Daoy (cell line): ENCODE measurements at regions not wholly inside any gene's neighbourhood (a gene's known extent, or its start where the extent isn't known, plus 50 kb on each side); places are given as distances from the start of the nearest gene placed in this dataset.
A peak's percentile ranks its signal among the peaks of the same experiment; 100 is the strongest.
"Not testable (repeated sequence)": the region's sequence is repeated elsewhere in the genome, so short reads cannot be mapped to it uniquely, and the experiment has no call there.

Source experiments
- DNase-seq: peaks from one replicate; pipeline ENCODE4 v3.0.0-alpha.2; 2015; ENCODE audit warnings: low read depth

DNA sequence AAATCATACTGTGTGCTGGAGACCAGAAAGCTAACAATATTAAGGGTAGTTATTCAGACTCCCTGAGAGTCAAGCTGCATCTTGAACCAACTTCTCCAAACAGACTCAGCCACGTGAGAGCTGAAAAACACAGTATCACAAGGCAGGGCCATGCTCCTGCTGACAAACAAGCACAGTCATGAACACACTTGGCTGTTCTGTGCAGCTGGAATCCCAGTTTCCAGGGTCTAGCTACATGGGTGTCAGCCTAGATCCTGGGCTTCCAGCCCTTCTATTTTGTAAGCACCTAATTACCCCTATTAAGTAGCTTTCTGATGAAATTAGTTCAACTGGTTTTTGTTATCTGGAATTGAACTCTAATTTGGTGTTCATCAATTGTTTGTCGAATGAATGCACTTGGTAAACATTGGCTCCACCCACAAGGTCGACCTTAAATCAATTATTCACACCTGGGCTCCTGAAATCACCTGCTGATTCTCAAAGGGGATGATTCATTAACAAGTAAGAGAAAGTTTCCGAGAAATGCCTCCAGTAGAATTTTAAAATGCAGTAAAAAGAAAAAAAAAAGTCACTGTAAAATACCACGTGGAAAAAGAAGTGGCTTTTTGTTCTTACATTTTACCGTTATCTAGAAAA lies 179.3 kb downstream of the ZC3H11B start:
- DNase-seq: no peak

DNA sequence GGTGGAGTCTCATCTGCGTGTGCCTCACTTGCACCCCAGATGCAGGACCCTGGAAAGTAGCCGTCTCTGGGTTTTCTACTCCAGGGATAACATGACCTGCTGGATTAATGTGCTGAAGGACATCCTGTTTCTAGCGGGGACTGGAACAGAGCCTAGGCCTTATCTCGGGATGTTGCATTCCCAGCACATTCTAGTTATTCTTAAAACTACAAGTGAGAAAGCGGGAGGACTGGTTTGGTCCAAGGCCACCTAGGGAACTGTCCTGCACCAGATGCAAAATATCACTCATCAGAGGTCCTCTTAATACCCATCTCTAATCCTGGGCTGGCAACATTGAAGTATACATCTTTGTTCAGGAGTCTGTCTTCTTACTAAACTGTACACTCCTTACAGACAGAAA lies 179.9 kb downstream of the ZC3H11B start:
- no peak for DNase-seq

DNA sequence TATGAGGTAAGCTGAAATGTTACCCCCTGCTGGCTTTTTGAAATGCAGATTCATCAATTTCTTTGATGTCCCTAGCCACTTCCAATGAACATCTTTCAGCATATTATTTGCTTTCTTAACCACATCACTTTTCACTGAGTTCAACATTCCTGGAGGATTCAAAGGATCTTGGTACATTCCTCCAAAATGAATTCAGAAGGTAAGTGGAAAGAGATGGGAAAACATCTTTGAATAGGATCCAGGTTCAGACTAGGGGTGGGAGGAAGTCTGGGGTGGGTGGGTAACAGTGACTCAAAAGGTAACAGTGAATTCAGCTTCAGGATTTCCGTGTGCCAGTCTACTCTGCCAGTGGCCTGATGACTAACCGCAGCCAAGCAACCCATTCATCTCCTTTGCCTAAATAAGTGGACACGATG lies 180.7 kb downstream of the ZC3H11B start:
- DNase-seq: peak; percentile 56

DNA sequence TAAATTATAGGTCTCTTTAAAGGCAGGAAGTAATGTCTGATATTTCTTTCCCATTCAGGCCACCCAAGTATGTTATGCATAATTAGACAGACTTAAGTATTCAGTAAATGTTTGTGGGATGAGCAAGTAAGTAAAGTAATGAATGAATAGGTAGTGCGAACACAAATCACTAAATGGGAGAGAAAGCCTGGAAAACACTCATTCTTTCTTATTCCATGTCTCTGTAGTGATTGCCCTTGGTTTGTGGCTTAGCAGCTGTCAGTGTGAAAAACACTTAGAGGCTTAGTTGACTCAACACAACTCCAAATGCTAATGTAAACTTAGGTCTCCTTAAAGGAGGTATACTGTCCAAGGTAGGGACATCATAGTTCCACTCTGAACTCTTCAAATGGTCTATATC lies 182.5 kb downstream of the ZC3H11B start:
- no peak for DNase-seq

DNA sequence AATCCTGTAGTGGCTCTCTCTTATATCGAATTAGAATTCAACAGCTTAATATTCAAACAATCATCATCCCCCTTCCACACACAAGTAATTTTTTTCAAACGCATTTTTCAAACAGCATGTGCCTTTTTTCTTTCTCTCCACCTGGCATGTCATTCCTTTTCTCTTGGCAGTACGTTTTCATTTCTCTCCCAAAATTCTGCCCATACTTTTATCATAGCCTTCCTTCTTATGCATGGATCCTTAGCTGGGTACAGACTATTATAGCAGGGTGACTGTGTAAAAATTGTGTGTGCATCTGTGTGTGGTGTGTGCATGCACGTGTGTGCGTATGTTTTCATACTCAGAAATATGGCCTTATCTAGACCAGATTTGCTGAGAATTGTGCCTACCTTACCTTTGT lies 184.3 kb downstream of the ZC3H11B start:
- no peak for DNase-seq

DNA sequence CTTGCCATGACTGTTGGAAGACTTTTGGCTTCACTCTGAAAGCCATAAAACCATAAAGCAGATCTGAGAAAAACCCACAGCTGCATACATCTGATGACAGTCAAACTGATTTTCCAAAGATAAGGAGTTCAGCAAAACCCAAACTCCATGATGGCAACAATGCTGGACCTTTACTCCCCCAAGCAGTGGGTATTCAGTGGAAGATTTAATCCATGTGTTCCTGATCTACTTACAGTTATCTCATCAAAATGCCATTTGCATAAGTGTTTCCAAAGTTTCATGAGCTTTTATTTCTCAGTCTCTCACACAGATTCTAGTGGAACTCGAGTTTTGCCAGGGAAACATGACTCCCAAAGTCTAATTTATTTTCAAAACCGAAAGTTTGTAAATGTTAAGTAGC lies 184.9 kb downstream of the ZC3H11B start:
- no peak for DNase-seq

DNA sequence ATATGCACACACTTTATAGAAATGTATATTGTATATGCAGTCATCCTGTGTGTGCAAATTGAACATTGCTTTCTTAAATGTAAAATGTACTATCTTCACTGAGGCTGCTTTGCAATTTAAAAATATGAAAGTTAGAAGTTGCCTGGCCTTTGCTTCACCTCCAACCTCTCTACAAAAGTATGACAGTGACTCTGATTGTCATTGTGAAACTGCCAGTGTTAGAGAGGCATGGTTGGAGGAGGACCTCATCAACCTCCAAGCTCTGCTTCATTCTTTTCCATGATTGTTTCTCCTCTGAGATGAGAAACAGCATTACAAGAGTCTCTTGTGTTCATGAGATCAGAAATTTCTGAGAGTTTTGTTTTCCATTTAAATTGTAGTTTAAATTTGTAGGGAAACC lies 185.5 kb downstream of the ZC3H11B start:
- DNase-seq: no peak

DNA sequence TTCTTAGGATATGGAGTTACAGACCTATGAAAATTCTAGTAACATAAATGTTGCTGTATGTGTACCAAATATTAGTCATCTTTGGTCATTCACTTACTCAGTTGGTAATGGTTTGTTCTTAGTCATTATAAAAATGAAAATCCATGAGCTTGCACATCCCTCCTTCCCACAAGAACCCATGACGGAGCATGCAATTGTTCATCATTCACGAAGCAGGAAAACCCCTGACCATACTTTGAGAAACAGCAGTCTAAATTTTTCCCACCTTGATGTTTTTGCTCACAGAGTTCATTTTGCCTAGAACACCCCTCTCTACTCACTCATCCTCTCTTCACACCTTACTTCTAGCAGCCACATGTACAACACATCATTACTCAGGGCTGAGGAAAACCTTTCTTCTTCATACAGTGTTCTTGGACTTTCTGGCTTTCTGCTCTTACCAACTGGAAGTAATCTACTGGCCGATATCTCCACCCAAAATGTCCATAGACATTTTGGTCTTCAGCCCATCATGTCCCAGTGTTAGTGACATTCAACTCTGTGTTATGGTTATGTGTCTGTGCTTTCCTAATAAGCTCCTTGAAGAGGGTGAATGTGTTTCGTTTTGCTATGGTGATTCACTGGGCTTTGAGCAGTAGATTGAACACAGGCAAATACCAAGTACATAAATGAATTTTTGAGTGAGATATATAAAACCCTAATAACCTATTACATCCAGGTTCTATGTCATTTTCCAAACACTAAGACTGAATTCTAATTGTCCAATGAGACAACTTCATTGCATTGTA lies 189.9 kb downstream of the ZC3H11B start:
- DNase-seq: peak; percentile 81

DNA sequence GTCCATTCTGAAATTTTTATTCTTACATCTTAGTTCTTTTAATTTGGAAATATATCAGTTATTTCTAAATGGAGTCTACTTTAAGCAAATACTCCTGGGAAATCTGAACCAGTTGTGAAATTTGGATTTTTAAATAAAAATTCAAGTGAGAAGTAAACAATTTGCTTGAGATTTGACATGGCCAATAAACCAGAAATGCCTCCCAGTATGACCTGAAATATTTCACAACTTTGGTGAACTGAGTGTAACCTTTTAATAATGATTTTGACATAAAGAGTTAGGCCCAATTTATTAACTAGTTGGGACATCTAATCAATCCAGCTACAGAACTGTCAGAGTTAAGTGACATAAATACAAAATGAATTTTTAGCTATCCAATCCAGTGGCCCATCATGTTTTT lies 192.0 kb downstream of the ZC3H11B start:
- no peak for DNase-seq

DNA sequence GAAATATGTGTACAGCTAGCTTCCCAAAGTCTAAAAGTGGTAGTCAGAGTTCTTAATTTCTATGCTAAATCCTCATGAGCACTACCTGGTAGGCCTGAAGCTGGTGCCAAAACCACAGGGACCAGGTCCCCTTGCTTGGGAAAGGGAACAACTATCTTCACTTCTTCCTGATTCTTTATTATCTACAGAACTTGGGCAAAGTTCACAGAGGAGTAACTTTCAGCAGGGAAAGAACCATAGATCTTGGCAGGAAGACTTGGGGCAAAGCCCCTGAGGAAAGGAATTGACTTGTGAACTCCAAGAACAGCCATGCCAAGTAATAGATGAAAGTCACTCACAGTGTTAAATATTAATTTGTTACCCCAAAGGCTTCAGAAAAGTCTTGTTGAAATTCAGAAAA lies 193.0 kb downstream of the ZC3H11B start:
- DNase-seq: no peak

DNA sequence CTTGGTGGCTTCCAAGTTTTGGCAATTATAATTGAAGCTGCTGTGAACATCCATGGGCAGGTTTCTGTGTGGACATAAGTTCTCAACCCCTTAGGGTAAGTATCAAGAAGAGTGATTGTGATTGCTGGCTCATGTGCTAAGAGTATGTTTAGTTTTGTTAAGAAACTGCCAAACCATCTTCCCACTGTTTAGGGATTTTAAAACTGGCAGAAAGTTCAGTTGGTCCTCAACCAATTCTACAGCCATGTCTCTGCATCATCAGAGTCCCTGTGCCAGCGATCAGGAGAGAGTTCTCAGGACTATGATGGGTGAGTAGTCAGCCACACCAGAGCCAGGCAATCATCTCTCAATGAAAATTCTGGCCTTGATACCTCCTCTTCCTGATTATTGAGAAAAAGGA lies 193.8 kb downstream of the ZC3H11B start:
- DNase-seq: no peak

DNA sequence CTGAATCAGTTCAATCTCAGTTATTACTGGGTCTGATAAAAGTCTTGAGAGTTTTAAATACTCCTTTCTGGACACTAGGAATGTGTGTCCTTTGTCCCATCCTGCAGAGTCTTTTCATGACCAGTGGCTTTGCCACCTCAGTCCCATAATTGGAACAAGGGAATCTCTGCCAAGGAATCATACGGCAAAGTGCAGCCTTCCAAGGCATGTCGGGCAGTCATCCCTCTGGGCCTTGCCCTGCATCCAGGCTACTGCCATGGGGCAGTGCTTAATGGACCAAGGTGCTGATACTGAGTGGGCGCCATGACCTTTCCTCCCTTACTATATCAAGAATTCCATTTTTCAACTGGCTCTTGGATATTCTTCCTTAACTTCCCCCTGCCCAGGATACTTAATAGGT lies 195.3 kb downstream of the ZC3H11B start:
- DNase-seq: no peak

DNA sequence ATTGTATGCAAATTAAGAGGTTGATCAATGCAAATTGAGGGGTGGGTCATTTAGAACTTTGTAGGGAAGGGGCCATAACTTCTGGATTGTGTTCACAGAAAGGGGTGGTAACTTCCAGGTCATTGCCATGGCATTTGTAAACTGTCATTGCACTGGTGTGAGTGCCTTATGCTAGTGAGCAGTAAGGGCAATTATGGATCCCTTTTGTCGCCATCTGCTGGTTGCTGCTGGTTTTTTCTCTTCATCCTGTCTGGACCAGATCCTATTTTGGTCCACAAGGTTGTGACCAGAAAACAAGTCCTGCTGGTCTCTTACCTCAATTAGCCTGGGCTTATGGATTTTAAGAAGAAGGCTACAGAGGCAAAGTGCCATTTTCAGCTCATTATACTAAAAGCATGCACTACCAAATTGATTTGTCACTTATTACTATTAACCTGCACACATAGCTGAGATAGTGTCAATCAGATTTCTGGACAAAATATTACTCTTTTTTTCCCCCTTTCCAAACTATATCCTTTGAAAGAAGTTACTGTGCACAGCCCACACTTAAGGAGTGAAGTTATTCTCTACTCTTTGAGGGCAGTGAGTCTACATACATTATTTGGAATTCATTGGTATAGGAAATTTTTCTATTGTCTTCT lies 196.2 kb downstream of the ZC3H11B start:
- DNase-seq: peak; percentile 47

DNA sequence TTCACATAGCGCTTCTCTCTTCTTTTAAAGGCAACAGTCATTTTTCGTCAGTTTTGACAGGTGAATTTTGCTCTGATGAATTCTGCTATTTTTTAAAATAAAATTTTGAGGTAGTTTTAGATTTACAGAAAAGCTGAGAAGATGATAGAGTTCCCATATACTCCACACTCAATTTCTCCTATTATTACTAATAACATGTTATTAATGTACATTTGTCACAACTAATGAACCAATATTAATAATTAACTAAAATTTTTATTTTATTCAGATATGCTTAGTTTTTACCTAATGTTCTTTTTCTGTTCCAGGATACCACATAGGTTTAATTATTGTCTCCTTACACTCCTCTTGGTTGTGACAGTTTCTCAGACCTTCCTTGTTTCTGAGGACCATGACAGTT lies 197.0 kb downstream of the ZC3H11B start:
- no peak for DNase-seq

DNA sequence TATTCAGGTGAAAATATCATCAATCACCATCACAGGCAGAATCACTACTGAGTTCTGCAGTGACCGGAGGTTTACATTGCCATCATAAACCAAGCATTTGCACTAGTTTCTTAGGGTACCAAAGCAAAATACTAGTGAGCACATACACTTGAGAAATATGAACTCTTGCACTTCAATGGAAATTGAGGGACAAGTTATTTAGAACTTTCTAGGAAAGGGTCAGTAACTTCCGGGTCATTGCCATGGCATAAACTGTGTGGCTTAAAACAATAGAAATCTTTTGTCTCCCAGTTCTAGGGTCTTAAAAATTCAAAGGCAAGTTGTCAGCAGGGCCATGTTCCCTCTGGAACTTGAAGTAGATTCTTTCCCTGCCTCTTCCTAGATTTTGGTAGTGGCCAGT lies 197.5 kb downstream of the ZC3H11B start:
- DNase-seq: no peak

DNA sequence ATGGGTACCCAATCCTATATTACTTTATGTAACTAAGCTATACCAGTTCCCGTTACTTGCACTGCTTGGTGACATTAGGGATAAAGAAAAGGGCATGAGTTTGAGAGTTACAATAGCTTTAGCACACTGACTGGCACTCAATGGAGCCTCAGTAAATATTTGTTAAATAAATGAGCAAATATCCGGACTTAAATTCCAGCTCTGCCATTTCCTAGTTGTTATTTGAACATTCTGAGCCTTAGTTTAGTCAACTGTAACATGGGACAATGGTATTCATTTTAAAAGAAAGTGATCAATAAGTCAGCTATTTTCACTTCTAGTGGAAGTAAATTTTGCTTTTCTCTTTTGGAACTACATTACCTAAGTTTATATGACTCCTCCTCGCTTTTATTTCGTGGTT lies 198.7 kb downstream of the ZC3H11B start:
- DNase-seq: no peak

DNA sequence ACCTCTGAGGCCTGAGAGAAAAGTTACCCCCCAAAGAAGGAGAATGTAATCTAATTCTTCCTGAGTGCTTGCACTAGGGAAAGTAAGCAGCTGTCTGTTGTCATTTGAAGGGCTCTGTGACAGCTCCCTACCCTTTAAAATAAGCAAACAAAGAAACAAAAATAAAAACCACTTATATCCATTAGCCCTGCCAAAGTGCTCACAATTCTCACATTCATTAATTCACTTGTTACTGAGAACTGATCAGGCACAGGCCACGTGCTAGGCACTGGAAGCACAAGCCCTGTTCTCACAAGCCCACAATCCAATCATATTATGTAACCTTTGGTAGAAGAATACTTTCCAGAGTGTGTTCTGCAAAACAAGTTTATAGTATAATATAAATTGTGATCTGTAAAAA lies 199.4 kb downstream of the ZC3H11B start:
- DNase-seq: no peak

DNA sequence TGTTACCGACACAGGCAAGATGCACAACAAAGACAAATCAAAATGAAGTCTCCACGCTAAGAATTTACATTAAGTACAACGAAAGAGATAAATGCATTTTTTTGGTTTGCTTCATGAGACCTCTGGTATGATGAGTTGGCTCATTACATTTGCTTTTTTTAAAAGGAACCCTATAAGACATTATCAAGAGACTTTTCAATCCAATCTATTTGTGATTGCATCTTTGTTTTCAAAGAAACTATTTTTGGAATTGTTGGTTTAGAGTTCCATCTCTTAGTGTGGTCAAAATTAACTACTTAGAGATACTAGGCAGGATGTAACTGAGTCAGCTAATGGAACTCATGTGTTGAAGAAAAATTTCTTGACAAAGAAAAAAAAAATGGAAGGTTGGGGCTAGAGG lies 200.1 kb downstream of the ZC3H11B start:
- no peak for DNase-seq

DNA sequence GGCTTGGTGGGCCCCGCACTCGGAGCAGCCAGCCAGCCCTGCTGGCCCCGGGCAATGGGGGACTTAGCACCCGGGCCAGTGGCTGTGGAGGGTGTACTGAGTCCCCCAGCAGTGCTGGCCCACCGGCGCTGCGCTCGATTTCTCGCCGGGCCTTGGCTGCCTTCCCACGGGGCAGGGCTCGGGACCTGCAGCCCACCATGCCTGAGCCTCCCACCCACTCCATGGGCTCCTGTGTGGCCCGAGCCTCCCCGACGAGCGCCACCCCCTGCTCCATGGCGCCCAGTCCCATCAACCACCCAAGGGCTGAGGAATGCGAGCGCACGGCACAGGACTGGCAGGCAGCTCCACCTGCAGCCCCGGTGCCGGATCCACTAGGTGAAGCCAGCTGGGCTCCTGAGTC lies 202.2 kb downstream of the ZC3H11B start:
- not testable (repeated sequence) for DNase-seq

DNA sequence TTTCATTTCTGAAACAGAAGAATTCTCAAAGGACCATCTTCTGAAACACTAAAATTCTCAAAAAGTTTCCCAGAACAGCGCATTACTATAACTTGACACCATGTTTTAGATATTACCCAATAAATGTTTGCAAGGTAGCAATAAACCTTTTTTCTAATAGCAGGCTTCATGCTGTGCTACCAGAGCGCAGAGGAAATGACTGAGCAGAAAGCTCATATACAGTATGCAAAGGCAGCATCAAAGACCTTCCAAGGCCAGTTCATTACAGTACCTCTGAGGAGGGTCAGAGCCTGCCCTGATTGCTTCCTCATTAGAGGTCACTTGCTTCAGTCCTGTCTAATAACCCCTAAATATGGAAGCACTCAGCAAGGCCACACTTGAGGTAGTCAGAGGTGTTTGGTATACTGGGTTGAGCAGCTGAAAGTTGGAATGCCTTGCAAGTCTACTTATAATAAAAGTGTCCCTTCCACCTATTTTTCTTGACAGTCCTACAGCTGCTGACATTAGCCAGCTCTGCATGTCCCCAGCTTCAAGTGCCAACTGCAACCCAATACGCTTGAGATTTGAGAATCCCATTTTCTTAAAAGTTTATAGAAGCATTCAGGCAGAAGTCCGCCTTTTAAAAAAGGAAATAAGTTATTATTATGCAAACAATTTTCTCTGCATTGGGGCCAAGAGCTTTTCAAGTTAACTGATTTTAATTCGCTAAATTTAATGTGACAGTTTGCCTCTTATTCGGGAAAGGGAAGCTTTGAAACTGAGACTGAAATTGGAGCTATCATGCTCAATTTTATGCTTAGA lies 207.2 kb downstream of the ZC3H11B start:
- no peak for DNase-seq

DNA sequence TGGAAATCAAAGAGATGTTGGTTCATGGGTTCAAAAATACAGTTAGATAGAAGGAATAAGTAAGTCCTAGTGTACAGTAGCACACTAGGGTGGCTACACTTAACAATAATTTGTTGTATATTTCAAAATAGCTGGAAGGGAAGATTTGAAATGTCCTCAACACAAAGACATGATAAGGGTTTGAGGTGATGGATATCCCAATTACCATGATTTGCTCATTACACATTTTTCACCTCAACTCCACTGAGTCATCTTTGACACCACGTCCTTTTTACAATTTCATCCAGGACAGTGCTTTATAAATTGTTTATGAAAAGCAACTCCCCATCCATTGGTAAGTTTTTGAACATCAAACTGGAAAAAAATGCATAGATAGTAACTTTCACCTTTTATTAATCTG lies 208.3 kb downstream of the ZC3H11B start:
- no peak for DNase-seq

DNA sequence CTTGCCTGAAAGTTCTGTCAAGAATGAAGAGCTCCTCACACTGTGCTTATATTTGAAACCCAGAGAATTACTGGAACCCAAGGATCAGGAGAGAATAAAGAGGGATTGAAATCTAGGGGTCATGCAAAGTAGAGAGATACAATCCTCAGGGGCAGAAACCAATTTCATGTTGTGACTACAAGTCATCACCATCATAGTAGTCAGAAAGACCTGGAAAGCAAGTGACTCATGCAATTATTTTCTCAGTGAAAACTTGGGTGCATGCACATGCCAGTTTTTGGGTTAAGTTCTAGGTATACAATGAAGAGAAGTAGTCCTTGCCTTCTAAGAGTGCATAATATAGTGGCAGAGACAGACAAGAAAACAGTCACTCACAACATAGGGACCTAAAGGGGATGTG lies 210.0 kb downstream of the ZC3H11B start:
- DNase-seq: no peak
